HG03108 (cell line): ENCODE measurements at regions not wholly inside any gene's neighbourhood (a gene's known extent, or its start where the extent isn't known, plus 50 kb on each side); places are given as distances from the start of the nearest gene placed in this dataset.
"Not testable (repeated sequence)": the region's sequence is repeated elsewhere in the genome, so short reads cannot be mapped to it uniquely, and the experiment has no call there.

Experiments used
- ATAC-seq: cut with Tn5 transposase; IDR thresholded peaks from one replicate; pipeline ENCODE4 v1.9.1; 2021; ENCODE audit warnings: moderate library complexity; ENCODE audit not compliant: unreplicated experiment

GRCh38 chr5:56763711-56764466 is 51.5 kb upstream of the MAP3K1 start:
- no peak for ATAC-seq

DNA sequence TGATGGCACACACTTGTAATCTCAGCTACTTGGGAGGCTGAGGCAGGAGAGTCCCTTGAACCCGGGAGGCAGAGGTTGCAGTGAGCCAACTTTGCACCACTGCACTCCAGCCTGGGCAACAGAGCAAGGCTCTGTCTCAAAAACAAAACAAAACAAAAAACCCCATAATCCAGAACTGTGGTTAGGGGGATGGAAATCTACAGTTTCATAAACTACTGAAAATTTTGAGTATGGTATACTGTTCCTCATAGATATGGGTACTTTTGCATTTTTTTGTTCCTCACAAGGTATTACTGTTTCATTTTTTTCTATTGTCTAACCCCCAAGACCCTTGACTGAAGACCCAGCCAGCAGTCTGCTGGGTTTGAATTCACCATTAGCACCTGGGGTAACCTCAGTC is 52.2 kb upstream of the MAP3K1 start:
- no peak for ATAC-seq

- ATAC-seq = no peak
These were observed 54.0 kb upstream of the MAP3K1 start for GRCh38 chr5:56761151-56761885.

DNA sequence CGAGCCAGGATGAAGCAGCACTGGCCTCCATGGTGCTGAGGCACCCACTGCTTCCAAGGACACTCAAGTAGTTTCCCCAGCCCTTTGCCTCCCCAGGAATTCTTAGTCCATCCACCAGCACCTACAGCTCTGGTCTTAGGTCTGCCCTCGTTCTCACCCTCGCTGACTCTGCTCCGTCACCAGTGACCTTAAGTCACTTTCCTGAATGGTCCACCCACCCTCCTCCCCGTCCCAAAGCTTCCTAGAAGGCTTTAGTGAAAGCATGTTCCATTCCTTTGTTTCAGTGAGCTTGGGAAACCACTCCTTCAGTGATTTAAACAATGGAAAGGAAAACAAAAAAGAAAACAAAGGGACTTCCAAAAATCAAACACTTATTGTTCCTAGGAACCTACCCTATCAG is 54.6 kb upstream of the MAP3K1 start:
- no peak for ATAC-seq

GRCh38 chr5:56759521-56760216 is 55.7 kb upstream of the MAP3K1 start:
- ATAC-seq = no peak

- ATAC-seq = no peak
These were observed 58.3 kb upstream of the MAP3K1 start for GRCh38 chr5:56757077-56757476.

DNA sequence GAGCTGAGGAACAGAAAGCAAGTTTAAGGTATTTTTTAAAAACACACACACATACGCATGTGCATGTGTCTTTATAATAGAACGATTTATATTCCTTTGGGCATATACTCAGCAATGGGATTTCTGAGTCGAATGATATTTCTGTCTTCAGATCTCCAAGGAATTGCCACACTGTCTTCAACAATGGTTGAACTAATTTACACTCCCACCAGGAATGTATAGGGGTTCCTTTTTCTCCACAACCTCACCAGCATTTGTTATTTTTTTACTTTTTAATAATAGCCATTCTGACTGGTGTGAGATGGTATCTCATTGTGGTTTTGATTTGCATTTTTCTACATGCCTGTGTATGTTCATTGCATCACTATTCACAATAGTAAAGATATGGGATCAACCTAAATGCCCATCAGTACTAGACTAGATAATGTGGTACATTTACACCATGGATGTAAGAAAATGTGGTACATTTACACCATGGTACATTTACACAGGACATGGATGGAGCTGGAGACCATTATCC is 60.3 kb upstream of the MAP3K1 start:
- ATAC-seq = no peak

DNA sequence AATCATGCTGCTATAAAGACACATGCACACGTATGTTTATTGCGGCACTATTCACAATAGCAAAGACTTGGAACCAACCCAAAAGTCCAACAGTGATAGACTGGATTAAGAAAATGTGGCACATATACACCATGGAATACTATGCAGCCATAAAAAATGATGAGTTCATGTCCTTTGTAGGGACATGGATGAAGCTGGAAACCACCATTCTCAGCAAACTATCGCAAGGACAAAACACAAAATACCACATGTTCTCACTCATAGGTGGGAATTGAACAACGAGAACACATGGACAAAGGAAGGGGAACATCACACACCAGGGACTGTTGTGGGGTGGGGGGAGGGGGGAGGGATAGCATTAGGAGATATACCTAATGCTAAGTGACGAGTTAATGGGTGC is 61.8 kb upstream of the MAP3K1 start:
- not testable (repeated sequence) for ATAC-seq

DNA sequence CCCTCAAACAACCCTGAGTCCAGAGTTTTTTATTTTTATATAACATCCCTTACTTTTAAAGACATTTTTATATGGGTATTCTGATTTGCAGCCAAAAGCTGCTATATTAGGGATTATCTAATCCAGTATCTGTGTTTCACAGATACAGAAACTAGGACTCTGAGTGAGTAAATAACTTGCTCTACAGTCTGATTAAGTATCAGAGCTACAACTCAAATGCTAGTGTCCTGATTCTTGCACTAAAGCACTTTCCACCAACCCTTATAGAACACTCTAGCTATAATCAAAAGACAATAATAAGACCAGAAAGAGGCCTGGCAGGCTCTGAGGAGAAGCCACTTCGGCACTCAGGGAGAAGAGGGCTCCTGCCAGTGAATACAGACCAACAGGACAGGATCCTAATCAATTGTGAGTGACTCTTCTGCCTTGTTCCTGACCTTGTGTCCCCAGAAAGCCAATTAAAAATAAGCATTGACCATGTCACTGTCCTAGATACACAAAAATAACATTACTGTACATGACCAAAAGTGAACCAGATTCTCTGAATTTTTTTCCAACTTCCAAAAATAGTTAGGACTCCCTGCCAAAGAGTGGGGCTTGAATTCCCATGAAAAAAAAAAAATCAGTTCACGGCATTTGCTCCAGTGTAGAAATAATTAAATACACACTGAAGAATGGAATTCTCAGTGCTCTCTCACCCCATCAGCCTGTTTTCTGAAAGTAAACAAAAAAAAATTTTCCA is 63.6 kb upstream of the MAP3K1 start:
- ATAC-seq = no peak

- no peak for ATAC-seq
These were observed 65.5 kb upstream of the MAP3K1 start for GRCh38 chr5:56749842-56750241.

DNA sequence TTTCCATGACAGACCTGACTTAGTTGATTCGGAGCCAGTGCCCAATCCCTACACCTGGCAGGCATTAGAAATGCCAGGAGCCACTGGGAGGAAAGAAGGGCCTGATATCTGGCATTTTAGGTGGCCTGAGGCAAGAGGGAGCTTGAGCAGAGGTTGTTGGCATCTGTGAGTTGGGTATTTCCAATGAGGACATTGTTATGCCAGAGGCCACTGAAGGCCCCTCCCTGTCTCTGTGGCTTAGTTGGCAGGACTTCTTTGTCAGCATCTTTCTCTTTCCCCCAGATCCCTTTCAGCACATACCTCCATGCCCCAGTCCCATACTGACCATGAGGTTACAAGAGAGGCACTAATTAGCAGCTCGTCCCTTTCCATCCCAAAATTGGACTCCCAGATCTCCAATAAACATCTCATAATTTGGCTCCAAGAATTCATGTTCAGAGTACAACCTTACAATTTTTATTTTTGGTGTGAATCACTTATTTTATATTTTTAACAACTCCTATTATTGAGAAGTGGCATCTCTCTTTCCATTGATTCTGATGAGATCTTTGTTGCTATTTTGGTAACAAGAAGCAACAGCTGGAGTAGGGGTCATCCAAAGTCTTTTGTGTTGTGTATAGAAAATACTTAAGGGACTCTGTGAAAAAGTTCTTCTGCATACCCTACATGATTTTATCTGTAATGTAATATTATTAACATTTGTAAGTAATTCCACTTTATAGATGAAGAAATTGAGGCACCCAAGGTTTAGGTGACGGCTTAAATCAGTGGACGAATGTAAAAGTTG is 68.6 kb upstream of the MAP3K1 start:
- no peak for ATAC-seq

- no peak for ATAC-seq
These were observed 69.5 kb upstream of the MAP3K1 start for GRCh38 chr5:56745864-56746263.

DNA sequence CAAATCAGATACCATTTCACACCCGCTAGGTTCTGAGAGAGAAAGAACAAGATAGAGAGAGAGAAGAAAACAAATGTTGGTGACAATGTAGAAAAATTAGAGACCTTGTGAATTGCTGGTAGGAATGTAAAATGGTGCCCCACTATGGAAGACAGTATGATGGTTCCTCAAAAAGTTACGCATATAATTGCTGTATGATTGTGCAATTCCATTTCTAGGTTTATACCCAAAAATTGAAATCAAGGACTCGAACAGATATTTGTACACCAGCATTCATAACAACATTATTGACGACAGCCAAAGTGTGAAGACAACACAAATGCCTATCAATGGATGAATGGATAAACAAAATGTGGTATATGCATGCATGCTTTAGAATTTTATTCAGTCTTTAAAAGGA is 74.5 kb upstream of the MAP3K1 start:
- no peak for ATAC-seq

DNA sequence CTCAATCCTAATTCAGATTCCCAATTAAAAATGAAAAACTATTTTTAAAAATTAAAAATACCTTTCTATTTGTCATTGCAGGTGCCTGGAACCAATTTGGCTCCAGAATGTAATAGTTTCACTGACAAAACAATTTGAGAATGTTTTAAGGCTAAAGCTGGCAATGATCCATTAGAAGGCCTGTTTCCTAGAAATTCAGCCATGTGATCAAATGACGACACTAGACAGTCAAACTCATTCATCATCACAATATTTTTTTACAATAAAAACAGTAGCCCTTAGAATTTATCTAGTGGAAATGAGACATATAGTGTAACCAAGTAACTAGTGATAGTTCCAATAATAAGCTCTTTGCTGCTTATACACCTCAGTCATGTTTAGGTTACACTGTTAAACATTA is 75.4 kb upstream of the MAP3K1 start:
- ATAC-seq = no peak

DNA sequence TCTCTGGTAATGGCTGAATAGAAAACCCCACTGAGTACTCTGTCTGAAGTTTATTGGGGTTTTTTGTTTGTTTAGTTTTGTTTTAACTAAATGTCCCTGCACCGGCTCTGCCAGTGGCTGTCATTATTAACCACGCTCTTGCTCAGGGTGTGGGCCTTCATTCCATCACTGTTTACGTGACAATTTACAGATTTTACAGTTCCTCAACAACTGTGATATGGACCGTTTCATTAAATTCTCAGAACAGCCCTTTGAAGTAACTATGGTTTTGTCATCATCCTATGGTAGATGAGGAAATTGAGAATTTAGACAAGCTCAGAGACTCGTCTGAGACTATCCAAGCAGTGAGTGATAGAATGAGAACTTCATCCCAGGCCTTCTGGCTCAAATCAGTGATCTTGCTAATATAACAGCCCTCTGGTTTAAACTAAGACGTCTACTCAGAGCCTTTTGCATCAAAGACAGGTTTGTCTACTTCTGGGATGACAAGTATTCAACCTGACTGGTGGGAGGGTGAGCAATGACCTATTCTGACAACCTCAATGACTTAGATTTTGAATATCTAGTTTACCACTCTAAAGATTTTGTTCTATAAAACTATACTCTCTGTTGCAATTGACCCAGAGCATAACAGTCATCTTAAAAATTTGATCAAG is 77.3 kb upstream of the MAP3K1 start:
- ATAC-seq = no peak

DNA sequence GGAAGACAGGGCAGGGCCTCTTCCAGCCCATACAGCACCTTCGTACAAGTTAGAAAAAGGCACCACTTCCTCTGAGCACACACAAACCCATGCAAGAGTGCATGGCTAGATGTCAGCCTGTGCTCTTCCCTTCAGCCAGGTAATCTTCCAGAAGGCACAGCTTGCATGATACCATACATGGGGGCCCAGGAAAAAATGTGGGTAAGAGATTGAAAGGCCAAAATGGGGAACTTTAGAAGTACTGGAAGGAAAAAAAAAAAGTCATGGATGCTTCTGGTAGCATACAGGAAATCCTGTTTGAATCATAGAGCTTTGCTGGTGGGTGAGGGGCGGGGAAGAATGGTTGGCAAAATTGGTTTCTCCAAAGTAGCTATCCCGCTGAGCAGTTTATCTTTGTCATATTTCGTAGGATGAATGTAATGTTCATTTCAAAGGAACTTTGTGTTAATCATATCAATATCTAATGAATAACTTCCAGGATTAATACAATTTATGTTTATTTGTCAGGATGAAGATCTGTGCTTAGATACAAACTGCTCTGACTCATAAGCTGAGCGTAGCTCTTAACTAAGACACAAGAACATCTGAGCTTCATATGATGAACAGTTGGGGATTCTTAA is 78.2 kb upstream of the MAP3K1 start:
- ATAC-seq = no peak

- ATAC-seq = no peak
These were observed 79.3 kb upstream of the MAP3K1 start for GRCh38 chr5:56735849-56736641.

GRCh38 chr5:56734091-56734694 is 81.2 kb upstream of the MAP3K1 start:
- no peak for ATAC-seq
